Nephron progenitor cell (in vitro differentiated cells): ENCODE measurements at regions not wholly inside any gene's neighbourhood (a gene's known extent, or its start where the extent isn't known, plus 50 kb on each side); places are given as distances from the start of the nearest gene placed in this dataset.

ENCODE experiments used
- DNase-seq: peaks from one replicate; pipeline ENCODE4 v3.0.0; 2021
- H3K27ac Mint-ChIP-seq: 2 replicates; pipeline ENCODE4 v1.8.0; 2021; ENCODE audit warnings: mild to moderate bottlenecking, moderate library complexity, mixed read lengths
- H3K27me3 Mint-ChIP-seq: 2 replicates; pipeline ENCODE4 v1.8.0; 2021; ENCODE audit warnings: mild to moderate bottlenecking, low read depth, mixed read lengths; ENCODE audit not compliant: poor library complexity
- H3K36me3 Mint-ChIP-seq: 2 replicates; pipeline ENCODE4 v1.8.0; 2021; ENCODE audit warnings: low read depth, mixed read lengths
- H3K4me1 Mint-ChIP-seq: 2 replicates; pipeline ENCODE4 v1.8.0; 2021; ENCODE audit warnings: mixed read lengths
- H3K4me3 Mint-ChIP-seq: 2 replicates; pipeline ENCODE4 v1.8.0; 2021; ENCODE audit warnings: mild to moderate bottlenecking, moderate library complexity, mixed read lengths
- H3K9me3 Mint-ChIP-seq: 2 replicates; pipeline ENCODE4 v1.8.0; 2021; ENCODE audit warnings: mild to moderate bottlenecking, moderate library complexity, mixed read lengths
- CTCF ChIP-seq: fragments of 200-600 bp; sonication (generic); IDR thresholded peaks from 2 replicates; pipeline ENCODE4 v1.5.0; 2021; ENCODE audit warnings: antibody characterized with exemption

- peaks cover 11% of the 10 kb centered on the region for H3K9me3 Mint-ChIP-seq
- no peak overlapping the region for H3K27ac Mint-ChIP-seq
- peaks cover 53% of the 10 kb centered on the region for H3K4me1 Mint-ChIP-seq
- no peak for DNase-seq
- peaks cover 1% of the 10 kb centered on the region for H3K27me3 Mint-ChIP-seq
- no peak for TF ChIP-seq CTCF
- H3K4me3 Mint-ChIP-seq: peak overlapping the region; percentile 16
- no peaks in the 10 kb centered on the region for H3K36me3 Mint-ChIP-seq
Measured at GRCh38 chr10:110387617-110387982, 82.9 kb upstream of the SMNDC1 start.

GRCh38 chr10:110387983-110388686, 83.4 kb upstream of the SMNDC1 start:
- Mint-ChIP-seq H3K27ac (no peak overlapping the region), H3K4me1 (peaks cover 53% of the 10 kb centered on the region), H3K9me3 (peaks cover 11% of the 10 kb centered on the region), H3K27me3 (peaks cover 3% of the 10 kb centered on the region), H3K36me3 (no peaks in the 10 kb centered on the region), H3K4me3 (no peak overlapping the region)
- TF ChIP-seq CTCF: no peak
- no peak for DNase-seq

DNA sequence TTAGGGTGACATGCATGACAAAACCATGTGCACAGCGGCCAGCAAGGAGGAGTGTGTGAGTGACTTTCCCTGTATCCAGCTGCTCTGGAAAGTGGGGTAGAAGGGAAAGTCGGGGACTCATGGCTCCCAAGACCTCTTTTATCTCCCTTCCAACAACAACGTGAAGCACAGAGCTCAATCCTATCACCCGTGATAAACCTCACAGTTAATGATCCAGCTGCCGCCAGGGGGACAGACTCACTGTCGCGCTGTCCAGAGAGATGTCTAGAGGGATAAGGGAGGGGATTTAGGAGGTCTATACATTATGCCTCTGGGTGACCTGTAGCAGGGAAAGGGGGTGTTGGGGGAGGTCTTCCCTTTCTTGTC, 84.0 kb upstream of the SMNDC1 start:
- H3K4me1 Mint-ChIP-seq: peaks cover 59% of the 10 kb centered on the region
- no peak for TF ChIP-seq CTCF
- peaks cover 8% of the 10 kb centered on the region for H3K9me3 Mint-ChIP-seq
- H3K4me3 Mint-ChIP-seq: no peak overlapping the region
- peaks cover 3% of the 10 kb centered on the region for H3K27me3 Mint-ChIP-seq
- no peak for DNase-seq
- H3K27ac Mint-ChIP-seq: peak overlapping the region; percentile 92
- no peaks in the 10 kb centered on the region for H3K36me3 Mint-ChIP-seq

DNA sequence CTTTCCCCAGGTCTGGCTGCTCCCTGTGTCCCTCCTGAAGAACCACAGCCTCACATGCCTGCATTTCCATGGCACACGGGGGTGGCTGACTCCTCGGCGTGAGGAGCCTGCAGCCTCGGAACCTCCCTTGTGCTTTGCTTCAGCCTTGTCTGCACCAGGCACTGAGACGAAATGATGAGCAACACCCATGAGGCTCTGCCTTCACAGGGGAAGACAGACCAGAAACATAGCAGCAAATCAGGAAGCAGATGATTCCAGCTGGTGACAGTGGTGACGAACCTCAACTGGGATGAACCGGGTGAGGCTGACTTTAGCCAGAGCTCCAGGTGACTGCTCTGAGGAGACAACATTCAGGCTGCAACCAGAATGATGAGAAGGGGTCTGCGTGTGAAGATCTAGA, 84.5 kb upstream of the SMNDC1 start:
- Mint-ChIP-seq H3K27ac (no peak overlapping the region), H3K27me3 (peaks cover 3% of the 10 kb centered on the region), H3K4me3 (no peak overlapping the region), H3K9me3 (peaks cover 7% of the 10 kb centered on the region), H3K4me1 (peaks cover 64% of the 10 kb centered on the region), H3K36me3 (no peaks in the 10 kb centered on the region)
- DNase-seq: no peak
- no peak for TF ChIP-seq CTCF

GRCh38 chr10:110391541-110391940, 86.8 kb upstream of the SMNDC1 start:
- Mint-ChIP-seq H3K36me3 (no peaks in the 10 kb centered on the region), H3K27ac (no peak overlapping the region), H3K9me3 (no peaks in the 10 kb centered on the region), H3K27me3 (peaks cover 7% of the 10 kb centered on the region), H3K4me1 (peaks cover 87% of the 10 kb centered on the region), H3K4me3 (no peak overlapping the region)
- no peak for DNase-seq
- TF ChIP-seq CTCF: no peak

GRCh38 chr10:110392121-110392520, 87.4 kb upstream of the SMNDC1 start:
- Mint-ChIP-seq H3K4me1 (peaks cover 86% of the 10 kb centered on the region), H3K27me3 (peaks cover 7% of the 10 kb centered on the region), H3K4me3 (no peak overlapping the region), H3K9me3 (no peaks in the 10 kb centered on the region), H3K36me3 (no peaks in the 10 kb centered on the region), H3K27ac (no peak overlapping the region)
- DNase-seq: no peak
- no peak for TF ChIP-seq CTCF
